AG09309 (cell line): ENCODE measurements at regions not wholly inside any gene's neighbourhood (a gene's known extent, or its start where the extent isn't known, plus 50 kb on each side); places are given as distances from the start of the nearest gene placed in this dataset.

Experiments
- DNase-seq: peaks from one replicate; pipeline ENCODE4 v3.0.0-alpha.2; 2010; ENCODE audit warnings: low read depth
- H3K4me3 ChIP-seq: 2 replicates; pipeline ENCODE4 v1.5.1; 2011; ENCODE audit warnings: mild to moderate bottlenecking, low read depth, low read length, moderate library complexity; ENCODE audit not compliant: control insufficient read depth
- TF ChIP-seq, protein P1 (sequence below): IDR thresholded peaks from 2 replicates; pipeline ENCODE4 v1.5.1; 2011; ENCODE audit warnings: mild to moderate bottlenecking, low read depth, low read length, inconsistent platforms; ENCODE audit not compliant: insufficient read depth, control insufficient read depth; ENCODE audit errors: missing control alignments

DNA sequence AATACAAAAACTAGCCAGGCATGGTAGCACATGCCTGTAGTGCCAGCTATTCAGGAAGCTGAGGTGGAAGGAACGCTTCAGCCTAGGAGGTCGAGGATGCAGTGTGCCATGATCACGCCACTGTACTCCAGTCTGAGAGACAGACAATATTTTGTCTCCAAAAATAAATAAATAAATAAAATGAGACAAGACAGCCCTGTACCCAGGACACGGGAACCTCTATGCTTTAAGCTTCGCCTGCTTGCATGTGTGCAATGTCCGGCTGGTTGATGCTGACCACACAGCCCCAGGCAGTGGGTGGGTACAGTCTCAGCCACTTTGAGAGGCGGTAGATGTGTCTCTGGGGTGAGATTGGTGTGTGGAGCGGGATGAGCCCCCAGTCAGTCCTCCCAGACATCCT, 52.0 kb upstream of the MPEG1 start:
- TF ChIP-seq, protein P1, sequence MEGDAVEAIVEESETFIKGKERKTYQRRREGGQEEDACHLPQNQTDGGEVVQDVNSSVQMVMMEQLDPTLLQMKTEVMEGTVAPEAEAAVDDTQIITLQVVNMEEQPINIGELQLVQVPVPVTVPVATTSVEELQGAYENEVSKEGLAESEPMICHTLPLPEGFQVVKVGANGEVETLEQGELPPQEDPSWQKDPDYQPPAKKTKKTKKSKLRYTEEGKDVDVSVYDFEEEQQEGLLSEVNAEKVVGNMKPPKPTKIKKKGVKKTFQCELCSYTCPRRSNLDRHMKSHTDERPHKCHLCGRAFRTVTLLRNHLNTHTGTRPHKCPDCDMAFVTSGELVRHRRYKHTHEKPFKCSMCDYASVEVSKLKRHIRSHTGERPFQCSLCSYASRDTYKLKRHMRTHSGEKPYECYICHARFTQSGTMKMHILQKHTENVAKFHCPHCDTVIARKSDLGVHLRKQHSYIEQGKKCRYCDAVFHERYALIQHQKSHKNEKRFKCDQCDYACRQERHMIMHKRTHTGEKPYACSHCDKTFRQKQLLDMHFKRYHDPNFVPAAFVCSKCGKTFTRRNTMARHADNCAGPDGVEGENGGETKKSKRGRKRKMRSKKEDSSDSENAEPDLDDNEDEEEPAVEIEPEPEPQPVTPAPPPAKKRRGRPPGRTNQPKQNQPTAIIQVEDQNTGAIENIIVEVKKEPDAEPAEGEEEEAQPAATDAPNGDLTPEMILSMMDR, result no peak

DNA sequence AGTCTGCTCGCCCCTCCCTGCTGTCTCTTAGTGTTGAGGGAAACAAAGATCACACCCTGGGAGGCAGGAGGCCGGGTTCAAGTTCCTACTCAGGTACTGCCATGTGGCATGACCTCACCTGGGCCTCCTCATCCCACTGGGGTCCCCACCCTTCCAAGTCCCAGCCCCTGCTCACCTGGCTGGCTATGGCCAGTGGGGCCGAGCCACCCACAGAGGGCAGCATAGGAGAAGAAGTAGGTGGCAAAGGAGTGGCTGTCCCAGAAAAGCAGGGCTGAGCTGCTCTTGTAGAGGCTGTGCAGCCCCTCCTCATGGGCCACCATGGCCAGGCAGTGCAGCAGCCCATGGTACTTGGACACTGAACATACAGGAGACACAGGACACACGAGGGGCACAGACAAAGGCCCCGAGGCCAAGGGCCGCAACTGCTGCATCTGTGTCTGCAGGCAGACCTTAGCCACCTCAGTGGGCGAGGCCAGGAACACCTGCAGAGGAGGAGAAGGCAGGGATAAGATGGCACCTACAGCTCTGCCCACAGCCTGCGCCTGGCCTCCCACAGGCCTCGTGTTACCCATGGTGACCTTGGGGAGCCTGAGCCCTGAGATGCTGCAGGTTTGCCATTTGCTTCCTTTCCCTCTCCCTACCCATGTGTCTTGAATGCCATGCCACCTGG, 50.6 kb upstream of the MPEG1 start:
- DNase-seq, result no peak
- TF ChIP-seq, protein P1, result no peak
- no peak overlapping the region for H3K4me3 ChIP-seq

More for the DNA sequence above, 52.0 kb upstream of the MPEG1 start:
- DNase-seq, result no peak
- H3K4me3 ChIP-seq, result no peak overlapping the region
